Fibroblast of villous mesenchyme (primary cell): ENCODE measurements at regions not wholly inside any gene's neighbourhood (a gene's known extent, or its start where the extent isn't known, plus 50 kb on each side); places are given as distances from the start of the nearest gene placed in this dataset.

Experiments
- DNase-seq: peaks from one replicate; pipeline ENCODE4 v3.0.0-alpha.2; 2010; ENCODE audit warnings: low read depth
- H3K4me3 ChIP-seq: 2 replicates; pipeline ENCODE4 v1.5.1; 2011; ENCODE audit warnings: low read depth, mild to moderate bottlenecking, low read length
- TF ChIP-seq, protein P1 (sequence below): IDR thresholded peaks from 2 replicates; pipeline ENCODE4 v1.5.1; 2012; ENCODE audit warnings: low read depth, mild to moderate bottlenecking, low read length; ENCODE audit not compliant: insufficient read depth

DNA sequence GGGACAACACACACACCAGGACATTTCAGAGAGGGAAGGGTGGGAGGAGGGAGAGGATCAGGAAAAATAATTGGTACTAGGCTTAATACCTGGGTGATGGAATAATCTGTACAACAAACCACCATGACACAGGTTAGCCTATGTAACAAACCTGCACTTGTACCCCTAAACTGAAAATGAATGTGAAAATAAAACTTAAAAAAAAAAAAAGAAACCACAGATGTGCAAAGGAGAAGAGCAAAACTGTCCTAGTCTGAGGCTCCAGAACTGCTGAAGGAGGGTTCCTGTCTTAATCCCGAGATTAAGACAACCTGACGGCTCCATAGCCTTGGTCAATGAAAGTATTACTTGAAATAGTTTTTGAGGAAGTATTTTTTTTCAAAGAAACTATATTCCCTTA, 423.0 kb downstream of the NEBL start:
- H3K4me3 ChIP-seq: no peak overlapping the region
- no peak for DNase-seq
- TF ChIP-seq, protein P1, sequence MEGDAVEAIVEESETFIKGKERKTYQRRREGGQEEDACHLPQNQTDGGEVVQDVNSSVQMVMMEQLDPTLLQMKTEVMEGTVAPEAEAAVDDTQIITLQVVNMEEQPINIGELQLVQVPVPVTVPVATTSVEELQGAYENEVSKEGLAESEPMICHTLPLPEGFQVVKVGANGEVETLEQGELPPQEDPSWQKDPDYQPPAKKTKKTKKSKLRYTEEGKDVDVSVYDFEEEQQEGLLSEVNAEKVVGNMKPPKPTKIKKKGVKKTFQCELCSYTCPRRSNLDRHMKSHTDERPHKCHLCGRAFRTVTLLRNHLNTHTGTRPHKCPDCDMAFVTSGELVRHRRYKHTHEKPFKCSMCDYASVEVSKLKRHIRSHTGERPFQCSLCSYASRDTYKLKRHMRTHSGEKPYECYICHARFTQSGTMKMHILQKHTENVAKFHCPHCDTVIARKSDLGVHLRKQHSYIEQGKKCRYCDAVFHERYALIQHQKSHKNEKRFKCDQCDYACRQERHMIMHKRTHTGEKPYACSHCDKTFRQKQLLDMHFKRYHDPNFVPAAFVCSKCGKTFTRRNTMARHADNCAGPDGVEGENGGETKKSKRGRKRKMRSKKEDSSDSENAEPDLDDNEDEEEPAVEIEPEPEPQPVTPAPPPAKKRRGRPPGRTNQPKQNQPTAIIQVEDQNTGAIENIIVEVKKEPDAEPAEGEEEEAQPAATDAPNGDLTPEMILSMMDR: no peak

DNA sequence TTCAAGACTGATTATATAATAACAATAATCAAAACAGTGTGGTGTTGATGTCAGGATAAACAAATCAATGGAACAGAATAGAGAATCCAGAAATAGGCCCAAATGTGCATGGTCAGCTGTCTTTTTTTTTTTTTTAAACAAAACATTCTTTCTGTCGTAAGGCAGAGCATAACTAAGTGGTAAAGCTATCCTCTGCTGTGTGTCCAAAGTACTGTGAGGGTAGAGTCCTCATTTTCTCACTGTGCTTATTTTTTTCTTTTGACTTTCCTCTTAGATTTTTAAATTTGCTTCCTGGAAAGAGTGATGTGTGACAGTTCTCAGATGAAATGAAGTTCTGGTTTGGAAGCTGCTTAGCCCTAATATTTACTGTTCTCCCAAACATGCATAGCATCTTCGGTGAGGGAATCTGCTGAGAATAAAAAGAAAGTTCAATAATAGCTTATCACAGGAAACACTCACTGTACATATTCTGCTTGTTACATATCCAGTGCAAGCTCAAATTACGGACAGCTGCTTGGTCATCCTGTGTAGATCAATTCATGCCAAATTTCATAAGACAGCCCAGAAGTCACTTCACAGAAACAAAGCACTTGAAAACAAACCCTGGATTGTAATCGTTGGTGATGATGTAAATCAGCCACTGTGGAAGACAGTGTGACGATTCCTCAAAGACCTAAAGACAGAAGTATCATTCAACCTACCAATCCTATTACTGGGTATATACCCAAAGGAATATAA, 423.9 kb downstream of the NEBL start:
- DNase-seq: no peak
- TF ChIP-seq, protein P1: no peak
- H3K4me3 ChIP-seq: no peak overlapping the region

DNA sequence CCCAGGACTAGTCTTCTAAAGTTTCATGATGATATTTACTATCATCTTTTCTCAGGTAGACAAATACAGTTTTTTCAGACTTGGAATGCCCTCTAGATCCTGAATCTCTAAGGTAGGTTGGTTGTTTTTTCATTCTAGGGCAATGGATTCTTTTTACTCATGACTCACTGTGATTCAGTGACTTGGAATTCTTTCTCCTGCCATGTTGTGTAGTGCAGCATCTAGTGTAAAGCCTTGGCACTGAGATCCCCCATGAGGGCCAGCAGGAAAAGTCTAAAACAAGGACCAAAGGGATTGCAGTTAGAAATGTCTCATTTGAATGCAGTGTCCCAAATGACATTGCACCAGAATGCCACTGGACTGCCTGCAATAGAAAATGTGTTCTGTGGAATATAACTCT, 430.4 kb downstream of the NEBL start:
- H3K4me3 ChIP-seq: no peak overlapping the region
- DNase-seq: no peak
- TF ChIP-seq, protein P1: no peak

DNA sequence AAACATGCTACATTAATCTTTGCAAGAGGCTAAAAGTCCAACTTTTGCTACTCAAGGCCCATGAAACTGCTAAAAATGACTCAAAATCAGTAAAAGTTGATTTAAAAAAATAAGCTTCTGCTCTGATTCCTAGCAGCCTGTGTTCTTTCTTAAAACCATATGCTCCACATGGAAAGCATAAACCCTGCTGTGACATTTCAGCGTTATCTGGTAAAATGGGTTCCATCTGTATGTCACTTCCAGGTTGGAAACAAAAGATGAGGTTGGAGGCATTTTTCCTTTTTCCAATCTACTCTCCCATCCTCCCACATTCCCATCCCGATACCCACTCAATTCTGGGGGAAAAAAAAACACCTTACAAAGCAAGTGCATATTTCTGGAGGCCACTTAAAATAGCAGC, 439.5 kb downstream of the NEBL start:
- no peak for DNase-seq
- no peak overlapping the region for H3K4me3 ChIP-seq
- TF ChIP-seq, protein P1: no peak

DNA sequence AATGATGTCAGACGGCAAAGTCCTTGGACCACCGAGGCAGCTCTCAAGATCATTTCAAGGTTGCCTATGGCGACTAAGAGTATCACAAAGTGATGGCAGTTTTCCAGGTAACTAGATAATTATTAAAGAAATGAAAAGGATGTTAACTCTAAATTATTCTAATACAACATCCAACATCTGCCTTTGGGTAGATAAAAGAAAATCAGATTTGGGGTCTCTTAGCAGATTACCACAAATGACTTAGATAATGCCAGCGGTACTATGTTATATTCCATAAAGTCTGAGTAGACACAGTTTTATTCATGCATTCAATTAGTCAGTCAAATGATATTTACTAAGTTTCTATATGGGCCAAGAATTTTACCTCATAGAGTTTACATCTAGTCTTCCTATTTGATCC, 441.3 kb downstream of the NEBL start:
- no peak overlapping the region for H3K4me3 ChIP-seq
- TF ChIP-seq, protein P1: no peak
- DNase-seq: no peak

DNA sequence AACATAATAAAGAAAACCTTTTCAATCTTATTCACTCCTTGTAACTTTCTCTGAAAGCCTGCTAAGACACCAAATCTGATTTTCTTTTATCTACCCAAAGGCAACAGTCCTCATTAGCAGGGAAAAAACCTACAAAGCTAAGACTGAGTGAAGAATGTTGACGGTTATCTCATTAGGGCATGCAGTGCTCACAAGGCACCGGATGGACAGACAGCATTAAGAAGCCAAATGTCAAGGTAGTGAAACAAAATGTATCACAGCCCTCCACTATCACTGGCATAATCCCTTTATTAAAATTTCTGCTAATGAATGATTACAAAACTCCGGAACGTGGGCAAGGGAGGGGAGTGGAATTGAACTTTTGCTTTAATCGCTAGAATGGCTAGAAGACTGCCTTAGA, 442.8 kb downstream of the NEBL start:
- H3K4me3 ChIP-seq: no peak overlapping the region
- no peak for DNase-seq
- TF ChIP-seq, protein P1: no peak
